Gastrocnemius medialis (tissue), 4 donors: ENCODE measurements at regions not wholly inside any gene's neighbourhood (a gene's known extent, or its start where the extent isn't known, plus 50 kb on each side); places are given as distances from the start of the nearest gene placed in this dataset.

ENCODE experiments used
- ATAC-seq, 2 donors: fragments of 150-250 bp; one replicate each; pipeline ENCODE4 v1.9.1; 2016
- DNase-seq, 2 donors: peaks; one replicate each; pipeline ENCODE4 v3.0.0-alpha.2; 2019
- H3K27ac ChIP-seq, 4 donors: fragments of 200-600 bp; sonication (generic); 1 replicate in 1 of 4; 2 replicates in 3 of 4; pipeline ENCODE4 v1.5.1; 2016 to 2018; ENCODE audit warnings: mild to moderate bottlenecking in 2 of 4, moderate library complexity in 1 of 4
- H3K27me3 ChIP-seq, 3 donors: fragments of 200-600 bp; sonication (generic) in 2 of 3; 1 replicate in 1 of 3; 2 replicates in 2 of 3; pipeline versions ENCODE4 v1.5.1 to v1.6.0; 2016 to 2019; ENCODE audit warnings: mild to moderate bottlenecking in 1 of 3, moderate library complexity in 1 of 3
- H3K36me3 ChIP-seq, 2 donors: fragments of 200-600 bp; sonication (generic) in 1 of 2; one replicate each; pipeline ENCODE4 v1.5.1; 2017 to 2018
- H3K4me1 ChIP-seq, 2 donors: fragments of 200-600 bp; sonication (generic) in 1 of 2; one replicate each; pipeline ENCODE4 v1.5.1; 2016 to 2017; ENCODE audit warnings: mild to moderate bottlenecking in 2 of 2
- H3K4me3 ChIP-seq, 4 donors: fragments of 200-600 bp; sonication (generic) in 3 of 4; 1 replicate in 1 of 4; 2 replicates in 3 of 4; pipeline ENCODE4 v1.5.1; 2016 to 2019; ENCODE audit warnings: mild to moderate bottlenecking in 2 of 4
- H3K9me3 ChIP-seq, 3 donors: fragments of 200-600 bp; sonication (generic) in 2 of 3; 1 replicate in 1 of 3; 2 replicates in 2 of 3; pipeline ENCODE4 v1.5.1; 2016 to 2019
- POLR2A ChIP-seq, 2 donors: fragments of 450-650 bp; IDR thresholded peaks; one replicate each; pipeline ENCODE4 v1.6.1; 2017; ENCODE audit warnings: antibody characterized with exemption in 2 of 2, mild to moderate bottlenecking in 2 of 2, moderate library complexity in 2 of 2
- in situ Hi-C, 4 donors: fragments of 200-750 bp; cut with MboI; loops; one replicate each; pipeline versions ENCODE4 v1.15.0 to v1.8.0; 2017; ENCODE audit warnings: low sequenced_read_pairs in 4 of 4
- intact Hi-C: fragments of 100-400 bp; cut with DNase I; formaldehyde crosslinking; loops from one replicate; pipeline ENCODE4 v1.15.1; 2023; ENCODE audit warnings: low total_unique reads
- TF ChIP-seq, protein P1 (sequence below), 5 experiments: fragments of 450-650 bp in 3 of 5; fragments of 200-600 bp in 2 of 5; sonication (generic) in 2 of 5; IDR thresholded peaks in 4 of 5; conservative IDR thresholded peaks in 1 of 5; 1 replicate in 4 of 5; 2 replicates in 1 of 5; pipeline ENCODE4 v1.5.1; 2016 to 2019; ENCODE audit warnings: antibody characterized with exemption in 5 of 5, mild to moderate bottlenecking in 3 of 5, moderate library complexity in 3 of 5

DNA sequence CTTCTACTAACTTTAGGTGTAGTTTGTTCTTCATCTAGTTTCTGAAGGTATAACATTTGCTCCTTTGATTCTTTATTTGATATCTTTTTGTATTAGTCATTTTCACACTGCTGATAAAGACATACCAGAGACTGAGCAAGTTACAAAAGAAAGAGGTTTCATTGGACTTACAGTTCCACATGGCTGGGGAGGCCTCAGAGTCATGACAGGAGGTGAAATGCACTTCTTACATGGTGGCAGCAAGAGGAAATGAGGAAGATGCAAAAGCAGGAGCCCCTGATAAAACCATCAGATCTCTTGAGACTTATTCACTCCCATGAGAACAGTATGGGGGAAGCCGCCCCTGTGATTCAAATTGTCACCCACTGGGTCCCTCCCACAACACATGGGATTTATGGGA is 544.4 kb upstream of the DSEL start:
- intact Hi-C loops = no loop called here
- peaks cover 0 to 4% (median 0%) of the 10 kb centered on the region in 3 donors for H3K9me3 ChIP-seq
- H3K4me1 ChIP-seq = no peaks in the 10 kb centered on the region
- no peaks in the 10 kb centered on the region for H3K27me3 ChIP-seq
- H3K36me3 ChIP-seq = no peaks in the 10 kb centered on the region
- no peak for TF ChIP-seq POLR2A (IDR thresholded peaks at IDR 0.05)
- TF ChIP-seq, protein P1, sequence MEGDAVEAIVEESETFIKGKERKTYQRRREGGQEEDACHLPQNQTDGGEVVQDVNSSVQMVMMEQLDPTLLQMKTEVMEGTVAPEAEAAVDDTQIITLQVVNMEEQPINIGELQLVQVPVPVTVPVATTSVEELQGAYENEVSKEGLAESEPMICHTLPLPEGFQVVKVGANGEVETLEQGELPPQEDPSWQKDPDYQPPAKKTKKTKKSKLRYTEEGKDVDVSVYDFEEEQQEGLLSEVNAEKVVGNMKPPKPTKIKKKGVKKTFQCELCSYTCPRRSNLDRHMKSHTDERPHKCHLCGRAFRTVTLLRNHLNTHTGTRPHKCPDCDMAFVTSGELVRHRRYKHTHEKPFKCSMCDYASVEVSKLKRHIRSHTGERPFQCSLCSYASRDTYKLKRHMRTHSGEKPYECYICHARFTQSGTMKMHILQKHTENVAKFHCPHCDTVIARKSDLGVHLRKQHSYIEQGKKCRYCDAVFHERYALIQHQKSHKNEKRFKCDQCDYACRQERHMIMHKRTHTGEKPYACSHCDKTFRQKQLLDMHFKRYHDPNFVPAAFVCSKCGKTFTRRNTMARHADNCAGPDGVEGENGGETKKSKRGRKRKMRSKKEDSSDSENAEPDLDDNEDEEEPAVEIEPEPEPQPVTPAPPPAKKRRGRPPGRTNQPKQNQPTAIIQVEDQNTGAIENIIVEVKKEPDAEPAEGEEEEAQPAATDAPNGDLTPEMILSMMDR (IDR thresholded peaks at IDR 0.05 in 4 of 5, conservative IDR thresholded peaks at IDR 0.05 in 1 of 5) = no peak
- no peak overlapping the region for H3K4me3 ChIP-seq
- in situ Hi-C loops = loop anchor here in 2 of 4 donors (25.0 kb wide), 2 partner anchors 99 to 101 kb away; no protein-coding TSS in a partner anchor
- no peak for DNase-seq
- H3K27ac ChIP-seq = no peak overlapping the region
- ATAC-seq = no peak

DNA sequence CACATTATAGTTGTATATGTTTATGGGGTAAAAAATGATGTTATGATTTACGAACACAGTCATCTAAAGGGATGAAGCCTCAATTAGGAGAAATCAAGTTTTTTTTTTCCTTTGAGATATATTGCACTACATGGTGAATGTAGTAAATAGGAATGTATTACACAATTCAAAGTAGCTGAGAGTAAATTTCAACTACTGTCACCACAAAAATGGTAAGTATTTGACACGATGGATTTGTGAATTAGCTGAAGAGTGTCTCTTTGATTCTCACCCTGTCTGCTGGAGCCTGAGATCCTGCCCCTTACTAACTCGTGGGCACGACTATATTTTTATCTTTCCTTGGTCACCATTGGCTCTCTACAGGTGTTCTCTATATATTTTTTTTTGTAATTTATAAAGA is 540.4 kb upstream of the DSEL start:
- no peak for TF ChIP-seq POLR2A (IDR thresholded peaks at IDR 0.05)
- in situ Hi-C loops = loop anchor here in 2 of 4 donors (25.0 kb wide), 2 partner anchors 95 to 105 kb away; no protein-coding TSS in a partner anchor

DNA sequence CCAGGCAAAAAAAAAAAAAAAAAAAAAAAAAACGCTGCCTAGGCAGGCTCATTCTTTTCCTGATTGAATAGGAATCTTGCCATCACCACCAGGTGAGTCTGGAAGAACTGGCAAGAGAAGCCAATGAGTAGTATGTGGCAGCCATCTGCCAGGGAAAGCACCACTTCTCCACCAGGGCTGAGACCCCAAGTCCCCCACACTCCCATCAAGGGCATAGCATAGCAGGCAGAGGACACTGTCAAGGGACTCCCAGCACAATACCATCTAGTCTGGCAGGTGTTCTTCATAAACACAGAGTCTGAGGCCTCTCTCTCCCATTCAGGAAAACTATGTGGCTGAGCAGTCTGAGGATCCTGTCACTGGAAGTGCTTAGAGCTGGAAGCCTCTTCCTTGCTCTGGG is 538.1 kb upstream of the DSEL start:
- Histone ChIP-seq H3K27ac (no peak overlapping the region), H3K9me3 (no peaks in the 10 kb centered on the region), H3K4me3 (no peak overlapping the region), H3K4me1 (no peaks in the 10 kb centered on the region), H3K36me3 (no peaks in the 10 kb centered on the region), H3K27me3 (no peaks in the 10 kb centered on the region)
- no peak for ATAC-seq
- TF ChIP-seq, protein P1 (IDR thresholded peaks at IDR 0.05 in 4 of 5, conservative IDR thresholded peaks at IDR 0.05 in 1 of 5) = no peak
- TF ChIP-seq POLR2A (IDR thresholded peaks at IDR 0.05) = no peak
- intact Hi-C loops = no loop called here
- in situ Hi-C loops = loop anchor here in 2 of 4 donors (25.0 kb wide), 2 partner anchors 92 to 108 kb away; no protein-coding TSS in a partner anchor
- DNase-seq = no peak

More for the DNA sequence above, 540.4 kb upstream of the DSEL start:
- intact Hi-C loops = no loop called here
- Histone ChIP-seq H3K27me3 (no peaks in the 10 kb centered on the region), H3K36me3 (no peaks in the 10 kb centered on the region), H3K27ac (no peak overlapping the region), H3K4me1 (no peaks in the 10 kb centered on the region), H3K9me3 (no peaks in the 10 kb centered on the region), H3K4me3 (no peak overlapping the region)
- no peak for DNase-seq
- ATAC-seq = no peak

DNA sequence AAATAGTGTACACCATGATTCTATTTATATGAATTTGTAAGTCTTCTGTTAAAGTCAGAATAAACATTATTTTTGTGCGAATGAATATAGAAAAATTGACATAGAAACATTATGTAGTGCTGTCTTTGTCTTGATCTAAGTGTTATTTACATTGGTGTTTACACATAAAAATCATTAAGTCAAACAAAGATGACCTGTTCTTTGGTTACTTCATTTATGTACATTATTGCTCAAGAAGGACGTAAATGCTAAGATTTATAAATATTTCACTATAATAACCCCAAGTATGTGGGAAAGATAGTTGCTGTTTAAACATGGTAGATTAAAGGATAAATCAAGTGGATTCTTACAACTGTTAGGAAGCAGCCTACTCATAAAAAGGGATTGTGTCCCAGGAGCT is 536.8 kb upstream of the DSEL start:
- DNase-seq = no peak
- H3K9me3 ChIP-seq = no peaks in the 10 kb centered on the region

DNA sequence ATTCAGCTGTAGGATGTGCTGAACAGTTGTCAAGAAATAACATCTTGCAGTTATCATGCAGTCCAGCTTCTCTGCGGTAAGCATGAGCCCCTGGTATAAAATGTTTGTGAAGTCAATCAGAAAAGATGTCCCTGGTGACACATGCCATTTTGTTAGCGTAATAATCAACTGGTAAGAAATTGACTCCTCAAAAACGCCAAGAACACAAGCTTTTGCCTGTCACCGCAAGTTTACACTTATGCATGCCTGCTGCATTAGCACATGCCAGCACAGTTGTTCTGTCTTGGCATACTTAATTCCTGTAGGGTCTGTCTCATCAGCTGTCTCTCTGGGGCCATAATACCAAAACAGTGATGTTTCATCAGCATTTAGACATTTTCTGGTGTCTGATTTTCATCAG is 524.8 kb upstream of the DSEL start:
- Histone ChIP-seq H3K9me3 (no peaks in the 10 kb centered on the region), H3K4me1 (no peaks in the 10 kb centered on the region), H3K36me3 (no peaks in the 10 kb centered on the region), H3K4me3 (no peak overlapping the region), H3K27me3 (no peaks in the 10 kb centered on the region), H3K27ac (no peak overlapping the region)
- no peak for ATAC-seq
- TF ChIP-seq, protein P1 (IDR thresholded peaks at IDR 0.05 in 4 of 5, conservative IDR thresholded peaks at IDR 0.05 in 1 of 5) = no peak
- no peak for TF ChIP-seq POLR2A (IDR thresholded peaks at IDR 0.05)
- in situ Hi-C loops = no loop called here
- intact Hi-C loops = no loop called here
- DNase-seq = no peak

More for the DNA sequence above, 536.8 kb upstream of the DSEL start:
- intact Hi-C loops = no loop called here
- Histone ChIP-seq H3K4me3 (no peak overlapping the region), H3K4me1 (no peaks in the 10 kb centered on the region), H3K27ac (no peak overlapping the region), H3K27me3 (no peaks in the 10 kb centered on the region), H3K36me3 (no peaks in the 10 kb centered on the region)
- no peak for TF ChIP-seq POLR2A (IDR thresholded peaks at IDR 0.05)
- TF ChIP-seq, protein P1 (IDR thresholded peaks at IDR 0.05 in 4 of 5, conservative IDR thresholded peaks at IDR 0.05 in 1 of 5) = no peak
- in situ Hi-C loops = loop anchor here in 2 of 4 donors (25.0 kb wide), 2 partner anchors 91 to 109 kb away; no protein-coding TSS in a partner anchor
- ATAC-seq = no peak
